HEK293 (cell line): ENCODE measurements at regions not wholly inside any gene's neighbourhood (a gene's known extent, or its start where the extent isn't known, plus 50 kb on each side); places are given as distances from the start of the nearest gene placed in this dataset.

ENCODE experiments used
- CTCF ChIA-PET: fragments of 350-600 bp; formaldehyde crosslinking; extraction: SDS; loops from one replicate; lab custom pipeline; 2021; ENCODE audit warnings: antibody characterized with exemption; lab: Yijun Ruan, JAX
- POLR2A ChIA-PET: fragments of 300-600 bp; formaldehyde crosslinking; extraction: SDS; loops from one replicate; lab custom pipeline; 2020; ENCODE audit warnings: antibody characterized with exemption, inconsistent platforms; lab: Yijun Ruan, JAX
- H3K27ac ChIP-seq: fragments of 200-500 bp; sonication (Bioruptor generic); 2 replicates; pipeline ENCODE4 v1.5.1; 2014; ENCODE audit warnings: low read depth, low read length, control low read depth, inconsistent platforms; ENCODE audit errors: extremely low read depth
- H3K36me3 ChIP-seq, 2 experiments: fragments of 200-500 bp in 1 of 2; sonication (Bioruptor generic) in 1 of 2; 1 replicate in 1 of 2; 2 replicates in 1 of 2; pipeline ENCODE4 v1.5.1; 2014 to 2017; ENCODE audit warnings: inconsistent platforms in 2 of 2, low read length in 2 of 2; ENCODE audit not compliant: control insufficient read depth in 2 of 2, insufficient read depth in 1 of 2
- H3K4me1 ChIP-seq: fragments of 200-500 bp; sonication (Bioruptor generic); 2 replicates; pipeline ENCODE4 v1.5.1; 2014; ENCODE audit warnings: mild to moderate bottlenecking, low read length, inconsistent platforms; ENCODE audit not compliant: control insufficient read depth, insufficient read depth
- H3K4me3 ChIP-seq: 2 replicates; pipeline ENCODE4 v1.5.1; 2011; ENCODE audit warnings: low read depth, mild to moderate bottlenecking, control low read depth, low read length, moderate library complexity
- H3K9me3 ChIP-seq: fragments of 200-500 bp; sonication (Bioruptor generic); 2 replicates; pipeline ENCODE4 v1.5.1; 2014; ENCODE audit warnings: low read depth, low read length, inconsistent platforms; ENCODE audit not compliant: control insufficient read depth, insufficient read depth
- BCL6B ChIP-seq: fragments of 450-650 bp; formaldehyde crosslinking; IDR thresholded peaks from 2 replicates; pipeline ENCODE4 v1.5.1; 2017; ENCODE audit warnings: missing biosample characterization, missing genetic modification characterization
- FEZF1 ChIP-seq: fragments of 450-650 bp; formaldehyde crosslinking; IDR thresholded peaks from 2 replicates; pipeline ENCODE4 v1.5.1; 2016; ENCODE audit warnings: missing biosample characterization, missing genetic modification characterization
- GFI1B ChIP-seq: fragments of 450-650 bp; formaldehyde crosslinking; IDR thresholded peaks from 2 replicates; pipeline ENCODE4 v1.5.1; 2016; ENCODE audit warnings: missing biosample characterization, missing genetic modification characterization
- GLI2 ChIP-seq: fragments of 450-650 bp; formaldehyde crosslinking; IDR thresholded peaks from 2 replicates; pipeline ENCODE4; 2017; ENCODE audit warnings: missing biosample characterization, missing genetic modification characterization, low read depth, borderline replicate concordance
- HIC1 ChIP-seq: fragments of 450-650 bp; formaldehyde crosslinking; IDR thresholded peaks from 2 replicates; pipeline ENCODE4 v1.5.1; 2016; ENCODE audit warnings: missing biosample characterization, missing genetic modification characterization
- KLF8 ChIP-seq: fragments of 450-650 bp; formaldehyde crosslinking; IDR thresholded peaks from 2 replicates; pipeline ENCODE4 v1.5.1; 2016; ENCODE audit warnings: missing biosample characterization, missing genetic modification characterization
- OSR2 ChIP-seq: fragments of 450-650 bp; formaldehyde crosslinking; IDR thresholded peaks from 2 replicates; pipeline ENCODE4 v1.5.1; 2016; ENCODE audit warnings: missing biosample characterization, missing genetic modification characterization
- REPIN1 ChIP-seq: fragments of 450-650 bp; formaldehyde crosslinking; IDR thresholded peaks from 2 replicates; pipeline ENCODE4 v1.5.1; 2017; ENCODE audit warnings: missing biosample characterization, missing genetic modification characterization, low read depth
- ZBTB48 ChIP-seq: fragments of 450-650 bp; formaldehyde crosslinking; IDR thresholded peaks from 2 replicates; pipeline ENCODE4 v1.5.1; 2016; ENCODE audit warnings: missing biosample characterization, missing genetic modification characterization
- ZNF112 ChIP-seq: fragments of 450-650 bp; formaldehyde crosslinking; IDR thresholded peaks from 2 replicates; pipeline ENCODE4 v1.5.0; 2017; ENCODE audit warnings: missing biosample characterization, missing genetic modification characterization
- ZNF133 ChIP-seq: fragments of 450-650 bp; formaldehyde crosslinking; IDR thresholded peaks from 2 replicates; pipeline ENCODE4 v1.5.1; 2016; ENCODE audit warnings: missing biosample characterization, missing genetic modification characterization
- ZNF146 ChIP-seq: fragments of 450-650 bp; formaldehyde crosslinking; IDR thresholded peaks from 2 replicates; pipeline ENCODE4 v1.5.1; 2016; ENCODE audit warnings: missing biosample characterization, missing genetic modification characterization
- ZNF266 ChIP-seq: fragments of 450-650 bp; formaldehyde crosslinking; IDR thresholded peaks from 2 replicates; pipeline ENCODE4 v1.5.1; 2016; ENCODE audit warnings: missing biosample characterization, missing genetic modification characterization, low read depth
- ZNF510 ChIP-seq: fragments of 450-650 bp; formaldehyde crosslinking; IDR thresholded peaks from 2 replicates; pipeline ENCODE4 v1.5.1; 2018; ENCODE audit warnings: mild to moderate bottlenecking, missing genetic modification characterization, missing biosample characterization; ENCODE audit not compliant: insufficient replicate concordance
- ZNF621 ChIP-seq: fragments of 450-650 bp; formaldehyde crosslinking; IDR thresholded peaks from 2 replicates; pipeline ENCODE4 v1.5.1; 2017; ENCODE audit warnings: missing biosample characterization, missing genetic modification characterization
- ZNF654 ChIP-seq: fragments of 450-650 bp; formaldehyde crosslinking; IDR thresholded peaks from 2 replicates; pipeline ENCODE4 v1.5.1; 2016; ENCODE audit warnings: low read depth, missing biosample characterization, missing genetic modification characterization
- ZNF677 ChIP-seq: fragments of 450-650 bp; IDR thresholded peaks from 2 replicates; pipeline ENCODE4 v1.5.0; 2018; ENCODE audit warnings: missing biosample characterization, mild to moderate bottlenecking, missing genetic modification characterization, moderate library complexity
- ZNF701 ChIP-seq: fragments of 450-650 bp; formaldehyde crosslinking; IDR thresholded peaks from 2 replicates; pipeline ENCODE4 v1.5.1; 2016; ENCODE audit warnings: missing biosample characterization, missing genetic modification characterization
- ZNF791 ChIP-seq: fragments of 450-650 bp; formaldehyde crosslinking; IDR thresholded peaks from 2 replicates; pipeline ENCODE4 v1.5.1; 2016; ENCODE audit warnings: missing biosample characterization, missing genetic modification characterization
- ZSCAN16 ChIP-seq: fragments of 450-650 bp; formaldehyde crosslinking; IDR thresholded peaks from 2 replicates; pipeline ENCODE4 v1.5.1; 2016; ENCODE audit warnings: missing biosample characterization, missing genetic modification characterization
- TF ChIP-seq, protein P1 (sequence below): fragments of 450-650 bp; formaldehyde crosslinking; IDR thresholded peaks from 2 replicates; pipeline ENCODE4 v1.5.1; 2016; ENCODE audit warnings: missing biosample characterization, missing genetic modification characterization
- TF ChIP-seq, protein P2 (sequence below): fragments of 450-650 bp; formaldehyde crosslinking; IDR thresholded peaks from 2 replicates; pipeline ENCODE4 v1.5.1; 2016; ENCODE audit warnings: missing biosample characterization, missing genetic modification characterization
- TF ChIP-seq, protein P3 (sequence below): fragments of 450-650 bp; formaldehyde crosslinking; IDR thresholded peaks from 2 replicates; pipeline ENCODE4 v1.5.1; 2016; ENCODE audit warnings: missing biosample characterization, missing genetic modification characterization
- TF ChIP-seq, protein P4 (sequence below): fragments of 450-650 bp; formaldehyde crosslinking; IDR thresholded peaks from 2 replicates; pipeline ENCODE4 v1.5.1; 2017; ENCODE audit warnings: missing biosample characterization, missing genetic modification characterization

DNA sequence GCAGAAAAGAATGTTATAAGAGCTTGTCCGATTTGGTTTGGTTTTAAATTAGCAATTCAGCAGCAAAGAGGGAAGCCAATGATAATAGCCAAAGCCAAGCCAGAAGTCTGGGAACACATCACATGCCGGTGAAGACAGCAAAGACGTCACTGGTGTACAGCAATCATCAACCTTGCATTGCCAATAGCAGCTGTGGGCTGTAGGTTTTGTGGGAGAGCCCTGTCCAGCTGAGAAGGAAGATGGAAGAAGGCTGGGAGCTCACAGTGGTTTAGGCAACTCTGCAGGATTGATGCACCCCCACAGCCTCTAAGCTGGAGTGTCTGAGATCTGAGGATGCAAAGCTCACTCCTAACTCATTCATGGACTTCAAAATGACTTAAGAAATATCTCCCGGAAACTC lies 338.7 kb downstream of the SIPA1L2 start:
- peaks cover 11% of the 10 kb centered on the region for H3K4me1 ChIP-seq
- no peak overlapping the region for H3K4me3 ChIP-seq
- no peaks in the 10 kb centered on the region for H3K36me3 ChIP-seq
- no peaks in the 10 kb centered on the region for H3K9me3 ChIP-seq
- ChIA-PET CTCF (interaction anchor here (1.0 kb wide), 1 partner anchor 336 kb away, joined by 3 read pairs; no protein-coding TSS in a partner anchor), POLR2A (no interaction called here)
- H3K27ac ChIP-seq = no peak overlapping the region
- TF ChIP-seq GFI1B (tag by site-specific recombination) (no peak), ZNF133 (tag by site-specific recombination) (no peak), KLF8 (tag by site-specific recombination) (no peak), ZNF266 (no peak), ZBTB48 (no peak), REPIN1 (tag by site-specific recombination) (no peak), OSR2 (tag by site-specific recombination) (no peak), ZNF677 (no peak), ZNF701 (tag by site-specific recombination) (no peak), ZNF112 (no peak), ZNF791 (tag by site-specific recombination) (no peak), ZNF621 (tag by site-specific recombination) (no peak), GLI2 (no peak), ZNF510 (tag by site-specific recombination) (no peak)
- TF ChIP-seq, protein P1, sequence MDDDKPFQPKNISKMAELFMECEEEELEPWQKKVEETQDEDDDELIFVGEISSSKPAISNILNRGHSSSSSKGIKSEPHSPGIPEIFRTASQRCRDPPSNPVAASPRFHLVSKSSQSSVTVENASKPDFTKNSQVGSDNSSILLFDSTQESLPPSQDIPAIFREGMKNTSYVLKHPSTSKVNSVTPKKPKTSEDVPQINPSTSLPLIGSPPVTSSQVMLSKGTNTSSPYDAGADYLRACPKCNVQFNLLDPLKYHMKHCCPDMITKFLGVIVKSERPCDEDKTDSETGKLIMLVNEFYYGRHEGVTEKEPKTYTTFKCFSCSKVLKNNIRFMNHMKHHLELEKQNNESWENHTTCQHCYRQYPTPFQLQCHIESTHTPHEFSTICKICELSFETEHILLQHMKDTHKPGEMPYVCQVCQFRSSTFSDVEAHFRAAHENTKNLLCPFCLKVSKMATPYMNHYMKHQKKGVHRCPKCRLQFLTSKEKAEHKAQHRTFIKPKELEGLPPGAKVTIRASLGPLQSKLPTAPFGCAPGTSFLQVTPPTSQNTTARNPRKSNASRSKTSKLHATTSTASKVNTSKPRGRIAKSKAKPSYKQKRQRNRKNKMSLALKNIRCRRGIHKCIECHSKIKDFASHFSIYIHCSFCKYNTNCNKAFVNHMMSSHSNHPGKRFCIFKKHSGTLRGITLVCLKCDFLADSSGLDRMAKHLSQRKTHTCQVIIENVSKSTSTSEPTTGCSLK = no peak
- TF ChIP-seq, protein P2, sequence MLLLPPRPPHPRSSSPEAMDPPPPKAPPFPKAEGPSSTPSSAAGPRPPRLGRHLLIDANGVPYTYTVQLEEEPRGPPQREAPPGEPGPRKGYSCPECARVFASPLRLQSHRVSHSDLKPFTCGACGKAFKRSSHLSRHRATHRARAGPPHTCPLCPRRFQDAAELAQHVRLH (tag by site-specific recombination) = no peak
- TF ChIP-seq, protein P3, sequence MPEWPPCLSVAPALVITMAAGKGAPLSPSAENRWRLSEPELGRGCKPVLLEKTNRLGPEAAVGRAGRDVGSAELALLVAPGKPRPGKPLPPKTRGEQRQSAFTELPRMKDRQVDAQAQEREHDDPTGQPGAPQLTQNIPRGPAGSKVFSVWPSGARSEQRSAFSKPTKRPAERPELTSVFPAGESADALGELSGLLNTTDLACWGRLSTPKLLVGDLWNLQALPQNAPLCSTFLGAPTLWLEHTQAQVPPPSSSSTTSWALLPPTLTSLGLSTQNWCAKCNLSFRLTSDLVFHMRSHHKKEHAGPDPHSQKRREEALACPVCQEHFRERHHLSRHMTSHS (tag by site-specific recombination) = no peak

GRCh38 chr1:232290570-232290969 lies 339.4 kb downstream of the SIPA1L2 start:
- peaks cover 11% of the 10 kb centered on the region for H3K4me1 ChIP-seq
- H3K27ac ChIP-seq = no peak overlapping the region
- no peaks in the 10 kb centered on the region for H3K36me3 ChIP-seq
- POLR2A ChIA-PET = no interaction called here
- TF ChIP-seq ZSCAN16 (tag by site-specific recombination) = no peak
- TF ChIP-seq HIC1 (tag by site-specific recombination) = no peak
- peak; percentile 60; the same call in 1 of the 2 replicates for TF ChIP-seq ZNF146 (tag by site-specific recombination)
- TF ChIP-seq, protein P2 (tag by site-specific recombination) = peak; percentile 45; the same call in 1 of the 2 replicates
- TF ChIP-seq ZNF654 = no peak
- TF ChIP-seq, protein P4, sequence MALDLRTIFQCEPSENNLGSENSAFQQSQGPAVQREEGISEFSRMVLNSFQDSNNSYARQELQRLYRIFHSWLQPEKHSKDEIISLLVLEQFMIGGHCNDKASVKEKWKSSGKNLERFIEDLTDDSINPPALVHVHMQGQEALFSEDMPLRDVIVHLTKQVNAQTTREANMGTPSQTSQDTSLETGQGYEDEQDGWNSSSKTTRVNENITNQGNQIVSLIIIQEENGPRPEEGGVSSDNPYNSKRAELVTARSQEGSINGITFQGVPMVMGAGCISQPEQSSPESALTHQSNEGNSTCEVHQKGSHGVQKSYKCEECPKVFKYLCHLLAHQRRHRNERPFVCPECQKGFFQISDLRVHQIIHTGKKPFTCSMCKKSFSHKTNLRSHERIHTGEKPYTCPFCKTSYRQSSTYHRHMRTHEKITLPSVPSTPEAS (tag by site-specific recombination) = peak; percentile 54
- TF ChIP-seq ZNF510 (tag by site-specific recombination) = no peak
- no peak for TF ChIP-seq FEZF1 (tag by site-specific recombination)
- no peak for TF ChIP-seq BCL6B
- TF ChIP-seq, all 188 proteins: peak for 3
- no peak overlapping the region for H3K4me3 ChIP-seq
- no peaks in the 10 kb centered on the region for H3K9me3 ChIP-seq
- CTCF ChIA-PET = no interaction called here
